Neuronal stem cell (in vitro differentiated cells): ENCODE measurements at regions not wholly inside any gene's neighbourhood (a gene's known extent, or its start where the extent isn't known, plus 50 kb on each side); places are given as distances from the start of the nearest gene placed in this dataset.

Experiments
- DNase-seq: peaks from one replicate; pipeline ENCODE4 v3.0.0-alpha.2; 2013; ENCODE audit warnings: low spot score
- H2AFZ ChIP-seq: one replicate; pipeline ENCODE4 v1.6.1; 2013; ENCODE audit warnings: mild to moderate bottlenecking, low read length, inconsistent platforms
- H2AK5ac ChIP-seq: 2 replicates; pipeline ENCODE4 v1.6.1; 2013; ENCODE audit warnings: low read depth, mild to moderate bottlenecking, inconsistent platforms, low read length, moderate library complexity, mixed read lengths
- H2BK120ac ChIP-seq: 2 replicates; pipeline ENCODE4 v1.6.1; 2013; ENCODE audit warnings: low read depth, mild to moderate bottlenecking, inconsistent platforms, low read length, moderate library complexity, mixed read lengths
- H2BK12ac ChIP-seq: one replicate; pipeline ENCODE4 v1.6.1; 2013; ENCODE audit warnings: low read length, inconsistent platforms
- H2BK15ac ChIP-seq: 2 replicates; pipeline ENCODE4 v1.6.1; 2013; ENCODE audit warnings: mild to moderate bottlenecking, low read length, inconsistent platforms, mixed read lengths
- H2BK5ac ChIP-seq: one replicate; pipeline ENCODE4 v1.6.1; 2013; ENCODE audit warnings: inconsistent platforms, mild to moderate bottlenecking, low read length, moderate library complexity
- H3K14ac ChIP-seq: one replicate; pipeline ENCODE4 v1.6.1; 2013; ENCODE audit warnings: low read length, inconsistent platforms
- H3K18ac ChIP-seq: 2 replicates; pipeline ENCODE4 v1.6.1; 2013; ENCODE audit warnings: low read length, inconsistent platforms
- H3K23ac ChIP-seq: 2 replicates; pipeline ENCODE4 v1.6.1; 2013; ENCODE audit warnings: low read depth, mild to moderate bottlenecking, mixed read lengths, low read length, inconsistent platforms; ENCODE audit not compliant: poor library complexity
- H3K27ac ChIP-seq: replicated peaks from 3 replicates; pipeline ENCODE4 v1.5.1; 2013; ENCODE audit warnings: low read length, inconsistent platforms
- H3K27me3 ChIP-seq, 3 experiments: 2 replicates each; pipeline ENCODE4 v1.6.1; 2013; ENCODE audit warnings: low read length in 3 of 3, mild to moderate bottlenecking in 2 of 3, inconsistent platforms in 1 of 3, low read depth in 1 of 3, mixed read lengths in 1 of 3, moderate library complexity in 1 of 3; ENCODE audit not compliant: control insufficient read depth in 3 of 3, insufficient read depth in 3 of 3
- H3K36me3 ChIP-seq, 2 donors: replicated peaks in 1 of 2; 2 replicates each; pipeline ENCODE4 v1.6.1; 2013; ENCODE audit warnings: low read length in 2 of 2; ENCODE audit not compliant: control insufficient read depth in 2 of 2, insufficient read depth in 2 of 2
- H3K4ac ChIP-seq: 2 replicates; pipeline ENCODE4 v1.6.1; 2013; ENCODE audit warnings: inconsistent platforms, mild to moderate bottlenecking, low read length, moderate library complexity
- H3K4me1 ChIP-seq, 2 donors: 1 replicate in 1 of 2; 2 replicates in 1 of 2; pipeline ENCODE4 v1.6.1; 2013; ENCODE audit warnings: low read length in 2 of 2, low read depth in 1 of 2; ENCODE audit not compliant: control insufficient read depth in 2 of 2, insufficient read depth in 1 of 2
- H3K4me2 ChIP-seq: one replicate; pipeline ENCODE4 v1.6.1; 2013; ENCODE audit warnings: mild to moderate bottlenecking, low read length, inconsistent platforms; ENCODE audit not compliant: insufficient read depth, poor library complexity, severe bottlenecking
- H3K4me3 ChIP-seq, 2 donors: 2 replicates each; pipeline ENCODE4 v1.5.1; 2013; ENCODE audit warnings: low read length in 2 of 2, mild to moderate bottlenecking in 2 of 2, inconsistent platforms in 1 of 2, moderate library complexity in 1 of 2
- H3K79me1 ChIP-seq: one replicate; pipeline ENCODE4 v1.6.1; 2013; ENCODE audit warnings: low read depth, mild to moderate bottlenecking, inconsistent platforms, low read length, moderate library complexity
- H3K9ac ChIP-seq: one replicate; pipeline ENCODE4 v1.6.1; 2013; ENCODE audit warnings: mild to moderate bottlenecking, low read depth, low read length, inconsistent platforms; ENCODE audit not compliant: poor library complexity
- H3K9me3 ChIP-seq, 2 donors: replicated peaks in 1 of 2; 2 replicates each; pipeline versions ENCODE3 to v1.6.1; 2013; ENCODE audit warnings: low read length in 2 of 2, mild to moderate bottlenecking in 2 of 2, inconsistent platforms in 1 of 2, low read depth in 1 of 2, mixed read lengths in 1 of 2, moderate library complexity in 1 of 2; ENCODE audit not compliant: control insufficient read depth in 2 of 2, insufficient read depth in 1 of 2
- H4K8ac ChIP-seq: one replicate; pipeline ENCODE4 v1.6.1; 2013; ENCODE audit warnings: low read depth, mild to moderate bottlenecking, inconsistent platforms, low read length, moderate library complexity
- H4K91ac ChIP-seq: one replicate; pipeline ENCODE4 v1.6.1; 2013; ENCODE audit warnings: low read length, low read depth, mild to moderate bottlenecking, inconsistent platforms; ENCODE audit not compliant: poor library complexity
- WGBS, 2 donors: extraction: QIAGEN DNeasy Blood & Tissue Kit; methylation state at CpG; one replicate each; pipeline ENCODE4 v1.1.7; 2013; ENCODE audit warnings: missing lambda C conversion rate in 2 of 2, mixed read lengths in 1 of 2; ENCODE audit not compliant: insufficient read length in 2 of 2, insufficient replicate concordance in 1 of 2; ENCODE audit errors: extremely low coverage in 2 of 2; 5-methylcytosine and 5-hydroxymethylcytosine counted together

DNA sequence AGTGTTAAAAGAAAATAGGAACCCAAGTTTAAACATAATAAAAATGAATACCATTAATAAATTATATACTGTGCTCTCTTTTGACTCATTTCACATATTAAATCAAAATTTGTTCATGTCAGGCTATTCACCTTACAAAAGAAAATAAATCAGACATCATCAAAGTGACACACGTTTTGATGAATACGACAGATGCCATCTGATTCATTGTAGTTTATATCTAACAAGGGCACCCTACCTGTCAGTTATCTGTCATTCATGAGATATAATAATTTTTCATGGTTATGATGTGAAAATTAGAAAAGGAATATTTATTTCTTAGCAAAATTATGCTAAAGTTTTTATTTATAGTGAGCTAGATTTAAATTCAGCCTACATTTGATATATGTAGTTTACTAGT, 188.1 kb upstream of the PCDH17 start:
- Histone ChIP-seq H3K4me2 (no peak overlapping the region), H4K8ac (no peak overlapping the region), H3K23ac (no peak overlapping the region), H3K36me3 (no peaks in the 10 kb centered on the region), H3K27me3 (no peaks in the 10 kb centered on the region), H3K4me1 (no peaks in the 10 kb centered on the region), H3K4me3 (no peak overlapping the region), H2AK5ac (no peak overlapping the region), H3K9me3 (no peaks in the 10 kb centered on the region), H3K18ac (no peak overlapping the region), H3K27ac (no peak overlapping the region), H2BK120ac (no peak overlapping the region), H2BK15ac (no peak overlapping the region), H2BK5ac (no peak overlapping the region), H3K4ac (no peak overlapping the region), H2AFZ (no peak overlapping the region), H3K14ac (no peak overlapping the region), H3K79me1 (no peaks in the 10 kb centered on the region), H3K9ac (no peak overlapping the region), H4K91ac (no peak overlapping the region), H2BK12ac (no peak overlapping the region)
- WGBS, 2 donors = no CpG with 5 or more reads among the region's 2 CpGs
- DNase-seq = no peak

- Histone ChIP-seq H3K9me3 (no peaks in the 10 kb centered on the region), H3K36me3 (no peaks in the 10 kb centered on the region), H2BK120ac (no peak overlapping the region), H3K4me1 (no peaks in the 10 kb centered on the region), H3K18ac (no peak overlapping the region), H3K79me1 (no peaks in the 10 kb centered on the region), H4K8ac (no peak overlapping the region), H3K23ac (no peak overlapping the region), H3K14ac (no peak overlapping the region), H3K9ac (no peak overlapping the region), H2AFZ (no peak overlapping the region), H3K27me3 (no peaks in the 10 kb centered on the region), H3K27ac (no peak overlapping the region), H3K4ac (no peak overlapping the region), H3K4me2 (no peak overlapping the region), H4K91ac (no peak overlapping the region), H2AK5ac (no peak overlapping the region), H2BK12ac (no peak overlapping the region), H2BK5ac (no peak overlapping the region), H3K4me3 (no peak overlapping the region), H2BK15ac (no peak overlapping the region)
- no peak for DNase-seq
- WGBS, 2 donors = no CpG with 5 or more reads among the region's 2 CpGs
These were observed 181.2 kb upstream of the PCDH17 start for GRCh38 chr13:57450356-57450755.

- no peaks in the 10 kb centered on the region for H3K4me1 ChIP-seq
- no peak overlapping the region for H3K4me3 ChIP-seq
- H2AFZ ChIP-seq = peak overlapping the region; percentile 54
- H3K36me3 ChIP-seq = no peaks in the 10 kb centered on the region
- no peak overlapping the region for H4K91ac ChIP-seq
- H2BK12ac ChIP-seq = no peak overlapping the region
- no peak overlapping the region for H2BK5ac ChIP-seq
- no peaks in the 10 kb centered on the region for H3K79me1 ChIP-seq
- H3K4me2 ChIP-seq = no peak overlapping the region
- H2BK120ac ChIP-seq = no peak overlapping the region
- DNase-seq = no peak
- no peak overlapping the region for H2AK5ac ChIP-seq
- no peak overlapping the region for H3K23ac ChIP-seq
- H2BK15ac ChIP-seq = no peak overlapping the region
- no CpG with 5 or more reads among the region's 2 CpGs for WGBS, 2 donors
- no peak overlapping the region for H3K18ac ChIP-seq
- no peak overlapping the region for H3K4ac ChIP-seq
- H3K27me3 ChIP-seq = no peaks in the 10 kb centered on the region
- H3K27ac ChIP-seq = no peak overlapping the region
- H3K9ac ChIP-seq = no peak overlapping the region
- H3K14ac ChIP-seq = no peak overlapping the region
- H3K9me3 ChIP-seq = no peaks in the 10 kb centered on the region
- no peak overlapping the region for H4K8ac ChIP-seq
These were observed 179.3 kb upstream of the PCDH17 start for GRCh38 chr13:57452228-57452627.

DNA sequence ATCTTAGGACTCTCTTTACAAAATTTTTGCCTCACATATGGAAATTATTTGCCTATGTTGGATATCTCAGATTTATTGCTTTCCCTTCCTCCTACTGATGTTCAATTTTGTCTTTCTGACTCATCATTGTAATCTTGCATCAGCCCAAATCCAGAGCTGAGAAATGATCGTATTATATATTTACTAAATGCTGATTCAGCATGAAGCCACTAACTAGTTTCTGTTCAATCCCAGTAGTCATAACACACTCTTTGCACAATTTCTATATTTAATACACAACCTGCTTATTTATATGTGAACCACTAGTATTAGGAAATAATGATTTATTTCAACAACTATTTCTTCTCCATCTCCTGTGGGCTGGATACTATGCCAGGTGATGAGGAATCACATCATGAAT, 161.1 kb upstream of the PCDH17 start:
- Histone ChIP-seq H3K23ac (no peak overlapping the region), H2BK12ac (no peak overlapping the region)

More for the DNA sequence above, 161.1 kb upstream of the PCDH17 start:
- H4K91ac ChIP-seq = no peak overlapping the region
- no peak overlapping the region for H2AK5ac ChIP-seq
- no peaks in the 10 kb centered on the region for H3K27me3 ChIP-seq
- WGBS, 2 donors = no CpG with 5 or more reads among the region's 1 CpG
- no peak overlapping the region for H3K27ac ChIP-seq
- H3K4ac ChIP-seq = no peak overlapping the region
- no peak overlapping the region for H3K14ac ChIP-seq
- H3K9ac ChIP-seq = no peak overlapping the region
- no peak overlapping the region for H3K4me2 ChIP-seq
- H3K18ac ChIP-seq = no peak overlapping the region
- no peak overlapping the region for H2BK120ac ChIP-seq
- H2BK5ac ChIP-seq = no peak overlapping the region
- H3K79me1 ChIP-seq = no peaks in the 10 kb centered on the region
- H3K4me3 ChIP-seq = no peak overlapping the region
- no peak overlapping the region for H2BK15ac ChIP-seq
- no peak overlapping the region for H2AFZ ChIP-seq
- DNase-seq = no peak
- H3K9me3 ChIP-seq = no peaks in the 10 kb centered on the region
- H4K8ac ChIP-seq = no peak overlapping the region
- no peaks in the 10 kb centered on the region for H3K36me3 ChIP-seq
- H3K4me1 ChIP-seq = no peaks in the 10 kb centered on the region
